ENCODE measurements at regions not wholly inside any gene's neighbourhood (a gene's known extent, or its start where the extent isn't known, plus 50 kb on each side); places are given as distances from the start of the nearest gene placed in this dataset.

DNA sequence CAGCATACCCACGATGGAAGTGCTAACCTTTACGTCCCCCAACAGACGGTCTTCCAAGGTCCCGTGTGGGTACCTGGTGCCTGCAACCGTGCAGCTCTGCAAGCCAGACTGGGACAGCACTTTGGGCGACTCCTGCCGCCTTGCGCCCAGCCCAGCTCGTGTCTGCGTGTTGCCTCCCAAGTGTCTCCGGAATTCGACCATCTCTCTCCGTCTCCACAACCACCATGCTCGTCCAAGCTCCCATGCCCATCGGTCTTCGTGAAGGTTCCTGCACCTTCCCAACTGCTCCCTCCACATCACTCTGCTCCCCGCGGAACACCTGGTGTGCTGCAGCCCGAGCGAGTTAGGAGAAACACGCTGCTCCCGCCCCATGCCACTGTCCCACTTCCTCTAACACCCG, 173.2 kb upstream of the AFDN start:
- no peak overlapping the region for H2AFZ ChIP-seq
- peaks cover 6% of the 10 kb centered on the region; the same call in 1 of the 2 replicates for H3F3A ChIP-seq (replicated peaks; ENCODE audit: low read depth)
- H4K20me1 ChIP-seq (replicated peaks; ENCODE audit: insufficient read depth) = no peaks in the 10 kb centered on the region
- Mint-ChIP-seq H3K36me3 (ENCODE audit: low read depth) (no peaks in the 10 kb centered on the region; the same call in 2 of the 3 replicates), H3K9me3 (no peaks in the 10 kb centered on the region; the same call in 2 of the 3 replicates), H3K4me1 (peaks cover 4% of the 10 kb centered on the region; the same call in 2 of the 3 replicates), H3K4me3 (no peak overlapping the region), H3K27me3 (ENCODE audit: insufficient read depth, low read depth, poor library complexity) (peaks cover 12% of the 10 kb centered on the region), H3K27ac (no peak overlapping the region; the same call in 1 of the 2 replicates)
- ATAC-seq (no peak), DNase-seq (ENCODE audit: low spot score) (no peak)
- H3K27me3 ChIP-seq (ENCODE audit: insufficient read depth) = no peaks in the 10 kb centered on the region
- no peak overlapping the region for H3K4me2 ChIP-seq
- H3K4me1 ChIP-seq (ENCODE audit: insufficient read depth) = no peaks in the 10 kb centered on the region; the same call in 1 of the 2 replicates
- peaks cover 15% of the 10 kb centered on the region; the same call in 1 of the 2 replicates for H3K9me2 ChIP-seq (ENCODE audit: insufficient read depth)
- no peak for TF ChIP-seq JUNB (IDR thresholded peaks at IDR 0.05; ENCODE audit: unreplicated experiment)
- no peak for TF ChIP-seq ZNF462 (CRISPR knock-in tag; IDR thresholded peaks at IDR 0.05)
- TF ChIP-seq CREB1 (CRISPR knock-in tag; IDR thresholded peaks at IDR 0.05; ENCODE audit: low read depth) = no peak
- TF ChIP-seq STAT1 (IDR thresholded peaks at IDR 0.05; ENCODE audit: unreplicated experiment) = no peak
- TF ChIP-seq ZNF114 (CRISPR knock-in tag; IDR thresholded peaks at IDR 0.05) = no peak
- H3K79me2 ChIP-seq (replicated peaks; ENCODE audit: insufficient read depth) = no peaks in the 10 kb centered on the region
- no peak overlapping the region for H3K27ac ChIP-seq (ENCODE audit: low read depth)
- no peak overlapping the region for H3K4me3 ChIP-seq
- H3K36me3 ChIP-seq (ENCODE audit: insufficient read depth) = no peaks in the 10 kb centered on the region

DNA sequence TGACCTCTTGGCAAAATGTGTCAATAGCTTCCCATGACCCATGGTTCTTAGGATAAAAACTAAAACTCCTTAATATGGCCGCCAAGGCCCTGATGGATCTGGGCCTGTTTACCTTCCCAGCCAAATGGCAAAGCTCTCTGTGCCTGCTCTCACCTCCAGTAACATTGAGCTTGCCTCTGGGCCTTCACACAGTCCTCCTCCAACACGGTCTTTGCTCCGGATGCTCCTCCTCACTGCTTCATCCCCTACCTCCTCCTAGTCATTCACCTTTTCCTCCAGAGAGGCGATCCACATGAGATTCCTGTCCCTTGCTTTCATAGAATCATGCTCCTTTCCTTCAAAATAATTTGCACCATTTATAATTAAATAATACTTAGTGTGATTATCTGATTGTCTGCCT, 172.3 kb upstream of the AFDN start:
- TF ChIP-seq EZH2phosphoT487 (IDR thresholded peaks at IDR 0.05; ENCODE audit: unreplicated experiment) = no peak
- no peaks in the 10 kb centered on the region for H4K20me1 ChIP-seq (replicated peaks; ENCODE audit: insufficient read depth)
- H3K9me2 ChIP-seq (ENCODE audit: insufficient read depth) = peaks cover 15% of the 10 kb centered on the region; the same call in 1 of the 2 replicates
- ATAC-seq = no peak
- Mint-ChIP-seq H3K4me1 (peaks cover 4% of the 10 kb centered on the region; the same call in 2 of the 3 replicates), H3K9me3 (no peaks in the 10 kb centered on the region; the same call in 2 of the 3 replicates), H3K4me3 (no peak overlapping the region), H3K27me3 (ENCODE audit: insufficient read depth, low read depth, poor library complexity) (peaks cover 11% of the 10 kb centered on the region), H3K36me3 (ENCODE audit: low read depth) (no peaks in the 10 kb centered on the region; the same call in 2 of the 3 replicates), H3K27ac (no peak overlapping the region)
- no peaks in the 10 kb centered on the region for H3K36me3 ChIP-seq (ENCODE audit: insufficient read depth)
- no peak overlapping the region for H3K4me2 ChIP-seq
- no peaks in the 10 kb centered on the region; the same call in 1 of the 2 replicates for H3K4me1 ChIP-seq (ENCODE audit: insufficient read depth)
- no peak overlapping the region for H3K4me3 ChIP-seq
- peaks cover 6% of the 10 kb centered on the region; the same call in 1 of the 2 replicates for H3F3A ChIP-seq (replicated peaks; ENCODE audit: low read depth)
- no peak overlapping the region for H2AFZ ChIP-seq
- H3K27me3 ChIP-seq (ENCODE audit: insufficient read depth) = no peaks in the 10 kb centered on the region
- H3K79me2 ChIP-seq (replicated peaks; ENCODE audit: insufficient read depth) = no peaks in the 10 kb centered on the region
- no peak for DNase-seq (ENCODE audit: low spot score)
- H3K27ac ChIP-seq (ENCODE audit: low read depth) = no peak overlapping the region
